ENCODE measurements at regions not wholly inside any gene's neighbourhood (a gene's known extent, or its start where the extent isn't known, plus 50 kb on each side); places are given as distances from the start of the nearest gene placed in this dataset.

- Histone ChIP-seq H3K9me3 (ENCODE audit: insufficient read depth, low read depth, low read length) (no peaks in the 10 kb centered on the region), H3K36me3 (ENCODE audit: insufficient read depth, low read length) (no peaks in the 10 kb centered on the region), H4K20me1 (ENCODE audit: insufficient read depth, low read length, poor library complexity, severe bottlenecking) (no peaks in the 10 kb centered on the region), H3K79me2 (ENCODE audit: insufficient read depth, low read length) (no peaks in the 10 kb centered on the region), H3K4me1 (ENCODE audit: insufficient read depth, low read length, poor library complexity, severe bottlenecking) (no peaks in the 10 kb centered on the region), H3K27me3 (ENCODE audit: insufficient read depth, low read length, poor library complexity, severe bottlenecking) (no peaks in the 10 kb centered on the region), H3F3A (ENCODE audit: low read depth) (no peaks in the 10 kb centered on the region), H3K4me2 (ENCODE audit: low read depth, low read length, poor library complexity, severe bottlenecking) (no peak overlapping the region), H2AFZ (ENCODE audit: low read length) (no peak overlapping the region), H3K9ac (ENCODE audit: low read depth, low read length, poor library complexity, severe bottlenecking) (no peak overlapping the region), H3K9me2 (replicated peaks; ENCODE audit: low read depth, low read length) (no peaks in the 10 kb centered on the region), H3K4me3 (ENCODE audit: low read length, poor library complexity, severe bottlenecking) (no peak overlapping the region)
- TF ChIP-seq EZH2phosphoT487 (IDR thresholded peaks at IDR 0.05; ENCODE audit: borderline replicate concordance) (no peak), CTCF (conservative IDR thresholded peaks at IDR 0.05; ENCODE audit: low read length) (no peak)
Observed at GRCh38 chr20:11232896-11233295, 559.1 kb upstream of the JAG1 start.

- no peak overlapping the region for H3K4me3 ChIP-seq (ENCODE audit: low read length, poor library complexity, severe bottlenecking)
- H3K9me2 ChIP-seq (replicated peaks; ENCODE audit: low read depth, low read length), result no peaks in the 10 kb centered on the region
- no peaks in the 10 kb centered on the region for H4K20me1 ChIP-seq (ENCODE audit: insufficient read depth, low read length, poor library complexity, severe bottlenecking)
- no peaks in the 10 kb centered on the region for H3K36me3 ChIP-seq (ENCODE audit: insufficient read depth, low read length)
- H3K4me2 ChIP-seq (ENCODE audit: low read depth, low read length, poor library complexity, severe bottlenecking), result no peak overlapping the region
- H3K9me3 ChIP-seq (ENCODE audit: insufficient read depth, low read depth, low read length), result no peaks in the 10 kb centered on the region
- no peaks in the 10 kb centered on the region for H3F3A ChIP-seq (ENCODE audit: low read depth)
- no peaks in the 10 kb centered on the region for H3K79me2 ChIP-seq (ENCODE audit: insufficient read depth, low read length)
- no peak for TF ChIP-seq CTCF (conservative IDR thresholded peaks at IDR 0.05; ENCODE audit: low read length)
- no peak for TF ChIP-seq EZH2phosphoT487 (IDR thresholded peaks at IDR 0.05; ENCODE audit: borderline replicate concordance)
- H3K27me3 ChIP-seq (ENCODE audit: insufficient read depth, low read length, poor library complexity, severe bottlenecking), result no peaks in the 10 kb centered on the region
- H3K9ac ChIP-seq (ENCODE audit: low read depth, low read length, poor library complexity, severe bottlenecking), result no peak overlapping the region
- no peaks in the 10 kb centered on the region for H3K4me1 ChIP-seq (ENCODE audit: insufficient read depth, low read length, poor library complexity, severe bottlenecking)
- H2AFZ ChIP-seq (ENCODE audit: low read length), result no peak overlapping the region
Observed at GRCh38 chr20:11234181-11234580, 560.4 kb upstream of the JAG1 start.

- Histone ChIP-seq H3K27me3 (ENCODE audit: insufficient read depth, low read length, poor library complexity, severe bottlenecking) (no peaks in the 10 kb centered on the region), H3F3A (ENCODE audit: low read depth) (no peaks in the 10 kb centered on the region), H3K79me2 (ENCODE audit: insufficient read depth, low read length) (no peaks in the 10 kb centered on the region), H3K4me2 (ENCODE audit: low read depth, low read length, poor library complexity, severe bottlenecking) (no peak overlapping the region), H3K9ac (ENCODE audit: low read depth, low read length, poor library complexity, severe bottlenecking) (no peak overlapping the region), H3K9me2 (replicated peaks; ENCODE audit: low read depth, low read length) (no peaks in the 10 kb centered on the region), H3K4me3 (ENCODE audit: low read length, poor library complexity, severe bottlenecking) (no peak overlapping the region), H3K36me3 (ENCODE audit: insufficient read depth, low read length) (no peaks in the 10 kb centered on the region), H4K20me1 (ENCODE audit: insufficient read depth, low read length, poor library complexity, severe bottlenecking) (no peaks in the 10 kb centered on the region), H3K4me1 (ENCODE audit: insufficient read depth, low read length, poor library complexity, severe bottlenecking) (no peaks in the 10 kb centered on the region), H3K9me3 (ENCODE audit: insufficient read depth, low read depth, low read length) (no peaks in the 10 kb centered on the region), H2AFZ (ENCODE audit: low read length) (no peak overlapping the region)
- TF ChIP-seq CTCF (conservative IDR thresholded peaks at IDR 0.05; ENCODE audit: low read length) (no peak), EZH2phosphoT487 (IDR thresholded peaks at IDR 0.05; ENCODE audit: borderline replicate concordance) (no peak)
Observed at GRCh38 chr20:11234608-11235007, 560.8 kb upstream of the JAG1 start.
